ENCODE measurements at regions not wholly inside any gene's neighbourhood (a gene's known extent, or its start where the extent isn't known, plus 50 kb on each side); places are given as distances from the start of the nearest gene placed in this dataset.

- TF ChIP-seq, protein P1, sequence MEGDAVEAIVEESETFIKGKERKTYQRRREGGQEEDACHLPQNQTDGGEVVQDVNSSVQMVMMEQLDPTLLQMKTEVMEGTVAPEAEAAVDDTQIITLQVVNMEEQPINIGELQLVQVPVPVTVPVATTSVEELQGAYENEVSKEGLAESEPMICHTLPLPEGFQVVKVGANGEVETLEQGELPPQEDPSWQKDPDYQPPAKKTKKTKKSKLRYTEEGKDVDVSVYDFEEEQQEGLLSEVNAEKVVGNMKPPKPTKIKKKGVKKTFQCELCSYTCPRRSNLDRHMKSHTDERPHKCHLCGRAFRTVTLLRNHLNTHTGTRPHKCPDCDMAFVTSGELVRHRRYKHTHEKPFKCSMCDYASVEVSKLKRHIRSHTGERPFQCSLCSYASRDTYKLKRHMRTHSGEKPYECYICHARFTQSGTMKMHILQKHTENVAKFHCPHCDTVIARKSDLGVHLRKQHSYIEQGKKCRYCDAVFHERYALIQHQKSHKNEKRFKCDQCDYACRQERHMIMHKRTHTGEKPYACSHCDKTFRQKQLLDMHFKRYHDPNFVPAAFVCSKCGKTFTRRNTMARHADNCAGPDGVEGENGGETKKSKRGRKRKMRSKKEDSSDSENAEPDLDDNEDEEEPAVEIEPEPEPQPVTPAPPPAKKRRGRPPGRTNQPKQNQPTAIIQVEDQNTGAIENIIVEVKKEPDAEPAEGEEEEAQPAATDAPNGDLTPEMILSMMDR (IDR thresholded peaks at IDR 0.05): no peak
- TF ChIP-seq POLR2A (IDR thresholded peaks at IDR 0.05): no peak
- intact Hi-C loops (cut with DNase I): no loop called here
- no peaks in the 10 kb centered on the region for H3K27me3 ChIP-seq
- 78% methylated on average over 10 of the region's 10 CpGs for WGBS, 2 donors
- no peaks in the 10 kb centered on the region for H3K9me3 ChIP-seq
- no peak for DNase-seq
- H3K4me3 ChIP-seq (replicated peaks in 1 of 3): no peak overlapping the region
- H3K4me1 ChIP-seq: no peaks in the 10 kb centered on the region
- no peaks in the 10 kb centered on the region for H3K36me3 ChIP-seq
- H3K27ac ChIP-seq: no peak overlapping the region
Measured at GRCh38 chr6:9335431-9335830, 900.1 kb upstream of the SLC35B3 start.

- Histone ChIP-seq H3K4me3 (replicated peaks in 1 of 3) (no peak overlapping the region), H3K36me3 (no peaks in the 10 kb centered on the region), H3K4me1 (no peaks in the 10 kb centered on the region), H3K9me3 (no peaks in the 10 kb centered on the region), H3K27me3 (no peaks in the 10 kb centered on the region), H3K27ac (no peak overlapping the region)
- no peak for DNase-seq
- intact Hi-C loops (cut with DNase I): no loop called here
- 15 to 21% methylated on average over 3 of the region's 3 CpGs for WGBS, 2 donors
- TF ChIP-seq, protein P1 (IDR thresholded peaks at IDR 0.05): no peak
- no peak for TF ChIP-seq POLR2A (IDR thresholded peaks at IDR 0.05)
Measured at GRCh38 chr6:9334979-9335378, 899.6 kb upstream of the SLC35B3 start.

DNA sequence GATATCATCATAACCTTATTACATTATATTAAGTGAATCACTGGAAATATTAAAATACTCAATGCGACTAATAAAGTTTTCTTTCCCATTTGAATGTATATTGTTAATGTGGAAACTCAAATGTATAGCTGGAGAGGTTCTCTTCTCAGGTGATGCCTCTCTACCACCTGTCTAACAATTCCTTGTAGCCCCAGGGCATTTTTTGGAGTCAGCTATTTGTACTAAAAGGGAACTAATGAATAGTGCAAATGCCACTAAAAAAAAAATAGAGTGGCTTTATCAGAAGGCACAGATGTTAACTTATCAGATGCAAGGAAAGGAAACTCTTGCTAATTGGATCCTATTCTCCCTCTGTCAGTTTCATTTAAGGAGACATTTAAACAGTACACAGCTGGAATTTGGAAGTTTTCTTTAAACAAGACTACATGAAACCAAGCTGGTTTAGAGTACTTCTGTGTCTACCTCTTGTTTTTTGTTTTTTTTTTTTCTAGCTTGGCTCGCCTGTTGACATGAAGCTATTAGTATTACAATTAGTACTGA lies 897.0 kb upstream of the SLC35B3 start:
- H3K27ac ChIP-seq: no peak overlapping the region
- no peak for TF ChIP-seq POLR2A (IDR thresholded peaks at IDR 0.05)
- TF ChIP-seq, protein P1 (IDR thresholded peaks at IDR 0.05): no peak

DNA sequence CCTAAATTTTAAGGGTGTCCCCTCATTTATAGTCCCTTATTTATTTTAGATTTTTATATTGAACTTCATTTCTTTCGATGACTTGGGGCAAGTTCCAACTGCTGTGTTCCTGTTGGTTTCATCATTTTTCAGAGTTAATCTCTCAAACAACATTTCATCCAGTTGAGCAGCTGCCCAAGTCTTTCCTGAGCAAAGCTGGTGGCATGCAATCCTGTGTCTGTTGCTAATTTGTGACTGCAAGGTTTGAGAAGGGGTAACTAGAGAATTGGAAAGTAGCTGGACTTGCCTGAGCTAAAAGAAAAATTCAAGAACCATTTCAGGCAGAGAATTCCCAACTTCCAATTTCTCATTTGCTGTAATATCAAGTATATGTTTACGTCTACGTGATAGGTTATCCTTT lies 881.5 kb upstream of the SLC35B3 start:
- TF ChIP-seq POLR2A (IDR thresholded peaks at IDR 0.05): no peak
- TF ChIP-seq, protein P1 (IDR thresholded peaks at IDR 0.05): no peak
- intact Hi-C loops (cut with DNase I): no loop called here
- no peaks in the 10 kb centered on the region for H3K4me1 ChIP-seq
- 86 to 95% methylated on average over 3 of the region's 3 CpGs for WGBS, 2 donors
- no peaks in the 10 kb centered on the region for H3K27me3 ChIP-seq
- DNase-seq: no peak
- no peak overlapping the region for H3K4me3 ChIP-seq (replicated peaks in 1 of 3)
- H3K27ac ChIP-seq: no peak overlapping the region
- no peaks in the 10 kb centered on the region for H3K36me3 ChIP-seq
- no peaks in the 10 kb centered on the region for H3K9me3 ChIP-seq

More for the DNA sequence above, 897.0 kb upstream of the SLC35B3 start:
- Histone ChIP-seq H3K4me3 (replicated peaks in 1 of 3) (no peak overlapping the region), H3K9me3 (no peaks in the 10 kb centered on the region), H3K4me1 (no peaks in the 10 kb centered on the region), H3K36me3 (no peaks in the 10 kb centered on the region), H3K27me3 (no peaks in the 10 kb centered on the region)
- 65 to 74% methylated on average over 2 of the region's 2 CpGs for WGBS, 2 donors
- intact Hi-C loops (cut with DNase I): no loop called here
- no peak for DNase-seq

DNA sequence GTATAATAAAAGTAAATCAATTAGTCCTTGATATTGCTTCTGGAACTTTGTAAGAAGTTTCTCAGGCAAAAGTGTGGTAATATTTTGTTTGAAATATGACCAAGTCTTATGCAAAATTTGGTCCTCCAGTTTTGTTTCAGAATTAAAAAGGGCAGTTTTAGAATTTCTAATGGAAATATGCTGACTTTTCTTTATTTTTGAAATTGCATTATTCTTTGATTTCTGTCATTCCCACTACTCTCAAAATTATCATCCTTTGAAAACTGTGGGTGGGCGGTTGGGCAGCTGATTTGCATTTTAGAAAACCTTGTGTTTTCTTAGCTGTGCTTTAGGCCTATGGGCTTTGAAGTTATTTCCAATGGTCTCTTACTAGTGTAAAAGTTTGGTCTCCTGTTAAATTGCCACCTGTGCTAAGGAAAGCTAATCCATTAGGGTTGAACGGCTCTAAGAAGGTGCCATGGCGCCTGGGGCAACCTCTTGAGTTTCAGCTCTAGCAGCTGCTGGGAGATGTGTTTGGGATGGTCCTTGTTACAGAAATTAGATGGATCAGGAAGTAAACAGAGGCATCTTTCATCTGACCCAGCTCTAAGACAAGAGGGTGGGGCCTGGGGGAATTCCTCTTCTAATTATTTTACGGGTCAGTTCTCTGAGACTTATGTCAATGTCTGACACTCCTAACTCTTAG lies 880.8 kb upstream of the SLC35B3 start:
- TF ChIP-seq POLR2A (IDR thresholded peaks at IDR 0.05): no peak
- H3K27me3 ChIP-seq: no peaks in the 10 kb centered on the region
- intact Hi-C loops (cut with DNase I): no loop called here
- H3K4me3 ChIP-seq (replicated peaks in 1 of 3): no peak overlapping the region
- no peaks in the 10 kb centered on the region for H3K9me3 ChIP-seq
- DNase-seq: no peak
- no peak overlapping the region for H3K27ac ChIP-seq
- H3K4me1 ChIP-seq: no peaks in the 10 kb centered on the region
- 56 to 62% methylated on average over 4 of the region's 4 CpGs for WGBS, 2 donors
- no peaks in the 10 kb centered on the region for H3K36me3 ChIP-seq
